ENCODE measurements at regions not wholly inside any gene's neighbourhood (a gene's known extent, or its start where the extent isn't known, plus 50 kb on each side); places are given as distances from the start of the nearest gene placed in this dataset.

DNA sequence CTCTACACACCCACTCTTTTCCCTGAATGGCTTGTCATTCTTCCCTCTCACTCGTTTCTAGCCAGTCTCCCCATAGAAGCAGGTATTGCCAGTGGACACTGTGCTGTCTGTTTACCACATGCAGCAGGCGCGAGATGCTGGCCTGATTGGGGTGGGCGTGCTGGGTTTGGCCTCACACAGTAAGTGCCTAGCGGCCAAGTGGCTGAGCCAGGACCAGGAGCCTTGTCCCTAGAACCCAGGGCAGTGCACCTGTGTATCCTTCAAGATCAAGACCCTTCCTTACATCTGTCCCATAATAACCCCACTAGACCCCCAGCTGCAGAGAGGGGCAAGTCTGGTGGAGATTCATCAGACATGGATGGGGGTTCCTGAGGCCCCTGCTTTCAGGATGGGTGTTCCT is 112.8 kb upstream of the IRX4 start:
- TF ChIP-seq, protein P1, sequence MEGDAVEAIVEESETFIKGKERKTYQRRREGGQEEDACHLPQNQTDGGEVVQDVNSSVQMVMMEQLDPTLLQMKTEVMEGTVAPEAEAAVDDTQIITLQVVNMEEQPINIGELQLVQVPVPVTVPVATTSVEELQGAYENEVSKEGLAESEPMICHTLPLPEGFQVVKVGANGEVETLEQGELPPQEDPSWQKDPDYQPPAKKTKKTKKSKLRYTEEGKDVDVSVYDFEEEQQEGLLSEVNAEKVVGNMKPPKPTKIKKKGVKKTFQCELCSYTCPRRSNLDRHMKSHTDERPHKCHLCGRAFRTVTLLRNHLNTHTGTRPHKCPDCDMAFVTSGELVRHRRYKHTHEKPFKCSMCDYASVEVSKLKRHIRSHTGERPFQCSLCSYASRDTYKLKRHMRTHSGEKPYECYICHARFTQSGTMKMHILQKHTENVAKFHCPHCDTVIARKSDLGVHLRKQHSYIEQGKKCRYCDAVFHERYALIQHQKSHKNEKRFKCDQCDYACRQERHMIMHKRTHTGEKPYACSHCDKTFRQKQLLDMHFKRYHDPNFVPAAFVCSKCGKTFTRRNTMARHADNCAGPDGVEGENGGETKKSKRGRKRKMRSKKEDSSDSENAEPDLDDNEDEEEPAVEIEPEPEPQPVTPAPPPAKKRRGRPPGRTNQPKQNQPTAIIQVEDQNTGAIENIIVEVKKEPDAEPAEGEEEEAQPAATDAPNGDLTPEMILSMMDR (IDR thresholded peaks at IDR 0.05; ENCODE audit: low read length), result no peak
- TF ChIP-seq EZH2phosphoT487 (IDR thresholded peaks at IDR 0.05; ENCODE audit: low read length), result no peak
